ENCODE measurements at regions not wholly inside any gene's neighbourhood (a gene's known extent, or its start where the extent isn't known, plus 50 kb on each side); places are given as distances from the start of the nearest gene placed in this dataset.
"Not testable (repeated sequence)": the region's sequence is repeated elsewhere in the genome, so short reads cannot be mapped to it uniquely, and the experiment has no call there.

- DNase-seq (ENCODE audit: extremely low read depth in 1 of 2, low read depth in 1 of 2): no peak
These were observed 122.2 kb downstream of the KLF6 start for GRCh38 chr10:3662775-3663174.

GRCh38 chr10:3661271-3661670, 123.7 kb downstream of the KLF6 start:
- DNase-seq (ENCODE audit: extremely low read depth in 1 of 2, low read depth in 1 of 2): no peak

- no peak for DNase-seq (ENCODE audit: extremely low read depth in 1 of 2, low read depth in 1 of 2)
These were observed 124.3 kb downstream of the KLF6 start for GRCh38 chr10:3660753-3661152.

GRCh38 chr10:3659203-3659917, 125.6 kb downstream of the KLF6 start:
- no peak for DNase-seq (ENCODE audit: extremely low read depth in 1 of 2, low read depth in 1 of 2)

- DNase-seq (ENCODE audit: extremely low read depth in 1 of 2, low read depth in 1 of 2): no peak
These were observed 126.2 kb downstream of the KLF6 start for GRCh38 chr10:3658766-3659165.

GRCh38 chr10:3656214-3656613, 128.8 kb downstream of the KLF6 start:
- DNase-seq (ENCODE audit: extremely low read depth in 1 of 2, low read depth in 1 of 2): no peak

GRCh38 chr10:3655528-3655927, 129.5 kb downstream of the KLF6 start:
- no peak for DNase-seq (ENCODE audit: extremely low read depth in 1 of 2, low read depth in 1 of 2)

GRCh38 chr10:3654980-3655379, 130.0 kb downstream of the KLF6 start:
- no peak for DNase-seq (ENCODE audit: extremely low read depth in 1 of 2, low read depth in 1 of 2)

GRCh38 chr10:3654496-3654895, 130.5 kb downstream of the KLF6 start:
- no peak for DNase-seq (ENCODE audit: extremely low read depth in 1 of 2, low read depth in 1 of 2)

- DNase-seq (ENCODE audit: extremely low read depth in 1 of 2, low read depth in 1 of 2): not testable (repeated sequence)
These were observed 131.7 kb downstream of the KLF6 start for GRCh38 chr10:3653303-3653702.

GRCh38 chr10:3652886-3653285, 132.1 kb downstream of the KLF6 start:
- no peak for DNase-seq (ENCODE audit: extremely low read depth in 1 of 2, low read depth in 1 of 2)

- no peak for DNase-seq (ENCODE audit: extremely low read depth in 1 of 2, low read depth in 1 of 2)
These were observed 132.9 kb downstream of the KLF6 start for GRCh38 chr10:3651969-3652653.

- no peak for DNase-seq (ENCODE audit: extremely low read depth in 1 of 2, low read depth in 1 of 2)
These were observed 136.4 kb downstream of the KLF6 start for GRCh38 chr10:3648576-3648975.

- no peak for DNase-seq (ENCODE audit: extremely low read depth in 1 of 2, low read depth in 1 of 2)
These were observed 136.8 kb downstream of the KLF6 start for GRCh38 chr10:3648170-3648569.

GRCh38 chr10:3647074-3647473, 137.9 kb downstream of the KLF6 start:
- DNase-seq (ENCODE audit: extremely low read depth in 1 of 2, low read depth in 1 of 2): no peak

GRCh38 chr10:3645406-3645805, 139.6 kb downstream of the KLF6 start:
- no peak for DNase-seq (ENCODE audit: extremely low read depth in 1 of 2, low read depth in 1 of 2)

- DNase-seq (ENCODE audit: extremely low read depth in 1 of 2, low read depth in 1 of 2): no peak
These were observed 144.2 kb downstream of the KLF6 start for GRCh38 chr10:3640816-3641215.

GRCh38 chr10:3639546-3639945, 145.5 kb downstream of the KLF6 start:
- DNase-seq (ENCODE audit: extremely low read depth in 1 of 2, low read depth in 1 of 2): no peak

- DNase-seq (ENCODE audit: extremely low read depth in 1 of 2, low read depth in 1 of 2): no peak
These were observed 148.4 kb downstream of the KLF6 start for GRCh38 chr10:3636356-3637181.

- no peak for DNase-seq (ENCODE audit: extremely low read depth in 1 of 2, low read depth in 1 of 2)
These were observed 149.3 kb downstream of the KLF6 start for GRCh38 chr10:3635697-3636096.

- no peak for DNase-seq (ENCODE audit: extremely low read depth in 1 of 2, low read depth in 1 of 2)
These were observed 149.8 kb downstream of the KLF6 start for GRCh38 chr10:3635211-3635671.

- not testable (repeated sequence) for DNase-seq (ENCODE audit: extremely low read depth in 1 of 2, low read depth in 1 of 2)
These were observed 150.4 kb downstream of the KLF6 start for GRCh38 chr10:3634646-3635045.

Measured in activated CD8-positive, alpha-beta memory T cell treated with anti-CD3 and anti-CD28 coated beads for 1 hour (primary cell).